GM23338 (cell line): ENCODE measurements at regions not wholly inside any gene's neighbourhood (a gene's known extent, or its start where the extent isn't known, plus 50 kb on each side); places are given as distances from the start of the nearest gene placed in this dataset.

ENCODE experiments used
- CREB1 ChIP-seq: fragments of 250-450 bp; sonication (Bioruptor Pico); IDR thresholded peaks from 2 replicates; pipeline ENCODE4 v1.5.0; 2020; ENCODE audit warnings: low read depth, mild to moderate bottlenecking, moderate library complexity
- ETS1 ChIP-seq: IDR thresholded peaks from 2 replicates; pipeline ENCODE4 v1.6.1; 2016; ENCODE audit warnings: antibody characterized with exemption
- EZH2 ChIP-seq: fragments of 200-600 bp; sonication (generic); IDR thresholded peaks from one replicate; pipeline ENCODE4 v1.8.0; 2017; ENCODE audit warnings: antibody characterized with exemption, mild to moderate bottlenecking, low read depth; ENCODE audit not compliant: unreplicated experiment
- EZH2phosphoT487 ChIP-seq: fragments of 200-600 bp; sonication (generic); IDR thresholded peaks from one replicate; pipeline ENCODE4 v1.8.1; 2018; ENCODE audit warnings: antibody characterized with exemption; ENCODE audit not compliant: unreplicated experiment
- JUNB ChIP-seq: IDR thresholded peaks from one replicate; pipeline ENCODE4 v1.6.1; 2016; ENCODE audit warnings: antibody characterized with exemption; ENCODE audit not compliant: unreplicated experiment
- POLR2AphosphoS5 ChIP-seq: IDR thresholded peaks from 2 replicates; pipeline ENCODE4 v1.6.1; 2016; ENCODE audit warnings: antibody characterized with exemption, low read depth
- ZNF114 ChIP-seq: fragments of 250-450 bp; sonication (Bioruptor Pico); IDR thresholded peaks from 2 replicates; pipeline ENCODE4 v1.5.0; 2020; ENCODE audit warnings: mild to moderate bottlenecking, moderate library complexity
- TF ChIP-seq, protein P1 (sequence below), 2 experiments: fragments of 200-600 bp in 1 of 2; sonication (generic) in 1 of 2; conservative IDR thresholded peaks; 2 replicates each; pipeline versions ENCODE4 v1.5.1 to v1.6.1; 2016 to 2017; ENCODE audit warnings: antibody characterized with exemption in 2 of 2, low read depth in 2 of 2, mild to moderate bottlenecking in 2 of 2, moderate library complexity in 1 of 2
- TF ChIP-seq, protein P2 (sequence below): IDR thresholded peaks from one replicate; pipeline ENCODE4 v1.6.1; 2018; ENCODE audit warnings: antibody characterized with exemption; ENCODE audit not compliant: unreplicated experiment
- TF ChIP-seq, protein P3 (sequence below): fragments of 250-450 bp; sonication (Bioruptor Pico); IDR thresholded peaks from 2 replicates; pipeline ENCODE4 v1.5.0; 2020; ENCODE audit warnings: mild to moderate bottlenecking, moderate library complexity

DNA sequence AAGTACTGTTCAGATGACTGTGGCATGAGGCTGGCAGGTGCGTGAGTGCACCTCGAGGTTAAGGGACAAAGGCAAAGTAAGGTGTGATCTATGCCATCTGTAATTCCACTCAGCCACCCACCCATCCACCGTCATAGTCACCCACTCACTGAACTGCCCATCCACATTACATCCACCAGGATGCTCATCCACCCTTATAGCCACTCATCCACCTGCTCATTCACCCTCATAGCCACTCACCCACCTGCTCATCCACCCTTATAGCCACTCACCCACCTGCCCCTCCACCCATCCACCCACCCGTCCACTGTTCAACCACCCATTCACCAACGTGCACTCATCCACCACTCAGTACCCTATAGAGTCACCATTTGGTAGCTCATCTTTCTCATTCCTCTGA lies 64.1 kb upstream of the UXT start:
- no peak for TF ChIP-seq EZH2
- no peak for TF ChIP-seq POLR2AphosphoS5
- TF ChIP-seq, protein P1, sequence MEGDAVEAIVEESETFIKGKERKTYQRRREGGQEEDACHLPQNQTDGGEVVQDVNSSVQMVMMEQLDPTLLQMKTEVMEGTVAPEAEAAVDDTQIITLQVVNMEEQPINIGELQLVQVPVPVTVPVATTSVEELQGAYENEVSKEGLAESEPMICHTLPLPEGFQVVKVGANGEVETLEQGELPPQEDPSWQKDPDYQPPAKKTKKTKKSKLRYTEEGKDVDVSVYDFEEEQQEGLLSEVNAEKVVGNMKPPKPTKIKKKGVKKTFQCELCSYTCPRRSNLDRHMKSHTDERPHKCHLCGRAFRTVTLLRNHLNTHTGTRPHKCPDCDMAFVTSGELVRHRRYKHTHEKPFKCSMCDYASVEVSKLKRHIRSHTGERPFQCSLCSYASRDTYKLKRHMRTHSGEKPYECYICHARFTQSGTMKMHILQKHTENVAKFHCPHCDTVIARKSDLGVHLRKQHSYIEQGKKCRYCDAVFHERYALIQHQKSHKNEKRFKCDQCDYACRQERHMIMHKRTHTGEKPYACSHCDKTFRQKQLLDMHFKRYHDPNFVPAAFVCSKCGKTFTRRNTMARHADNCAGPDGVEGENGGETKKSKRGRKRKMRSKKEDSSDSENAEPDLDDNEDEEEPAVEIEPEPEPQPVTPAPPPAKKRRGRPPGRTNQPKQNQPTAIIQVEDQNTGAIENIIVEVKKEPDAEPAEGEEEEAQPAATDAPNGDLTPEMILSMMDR (conservative IDR thresholded peaks at IDR 0.05; ENCODE audit: low read depth in 2 of 2), result no peak
- TF ChIP-seq JUNB, result no peak
- TF ChIP-seq CREB1, result no peak
- TF ChIP-seq EZH2phosphoT487, result no peak
- TF ChIP-seq, protein P2, sequence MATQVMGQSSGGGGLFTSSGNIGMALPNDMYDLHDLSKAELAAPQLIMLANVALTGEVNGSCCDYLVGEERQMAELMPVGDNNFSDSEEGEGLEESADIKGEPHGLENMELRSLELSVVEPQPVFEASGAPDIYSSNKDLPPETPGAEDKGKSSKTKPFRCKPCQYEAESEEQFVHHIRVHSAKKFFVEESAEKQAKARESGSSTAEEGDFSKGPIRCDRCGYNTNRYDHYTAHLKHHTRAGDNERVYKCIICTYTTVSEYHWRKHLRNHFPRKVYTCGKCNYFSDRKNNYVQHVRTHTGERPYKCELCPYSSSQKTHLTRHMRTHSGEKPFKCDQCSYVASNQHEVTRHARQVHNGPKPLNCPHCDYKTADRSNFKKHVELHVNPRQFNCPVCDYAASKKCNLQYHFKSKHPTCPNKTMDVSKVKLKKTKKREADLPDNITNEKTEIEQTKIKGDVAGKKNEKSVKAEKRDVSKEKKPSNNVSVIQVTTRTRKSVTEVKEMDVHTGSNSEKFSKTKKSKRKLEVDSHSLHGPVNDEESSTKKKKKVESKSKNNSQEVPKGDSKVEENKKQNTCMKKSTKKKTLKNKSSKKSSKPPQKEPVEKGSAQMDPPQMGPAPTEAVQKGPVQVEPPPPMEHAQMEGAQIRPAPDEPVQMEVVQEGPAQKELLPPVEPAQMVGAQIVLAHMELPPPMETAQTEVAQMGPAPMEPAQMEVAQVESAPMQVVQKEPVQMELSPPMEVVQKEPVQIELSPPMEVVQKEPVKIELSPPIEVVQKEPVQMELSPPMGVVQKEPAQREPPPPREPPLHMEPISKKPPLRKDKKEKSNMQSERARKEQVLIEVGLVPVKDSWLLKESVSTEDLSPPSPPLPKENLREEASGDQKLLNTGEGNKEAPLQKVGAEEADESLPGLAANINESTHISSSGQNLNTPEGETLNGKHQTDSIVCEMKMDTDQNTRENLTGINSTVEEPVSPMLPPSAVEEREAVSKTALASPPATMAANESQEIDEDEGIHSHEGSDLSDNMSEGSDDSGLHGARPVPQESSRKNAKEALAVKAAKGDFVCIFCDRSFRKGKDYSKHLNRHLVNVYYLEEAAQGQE, result no peak
- no peak for TF ChIP-seq ZNF114 (CRISPR knock-in tag)
- TF ChIP-seq, protein P3, sequence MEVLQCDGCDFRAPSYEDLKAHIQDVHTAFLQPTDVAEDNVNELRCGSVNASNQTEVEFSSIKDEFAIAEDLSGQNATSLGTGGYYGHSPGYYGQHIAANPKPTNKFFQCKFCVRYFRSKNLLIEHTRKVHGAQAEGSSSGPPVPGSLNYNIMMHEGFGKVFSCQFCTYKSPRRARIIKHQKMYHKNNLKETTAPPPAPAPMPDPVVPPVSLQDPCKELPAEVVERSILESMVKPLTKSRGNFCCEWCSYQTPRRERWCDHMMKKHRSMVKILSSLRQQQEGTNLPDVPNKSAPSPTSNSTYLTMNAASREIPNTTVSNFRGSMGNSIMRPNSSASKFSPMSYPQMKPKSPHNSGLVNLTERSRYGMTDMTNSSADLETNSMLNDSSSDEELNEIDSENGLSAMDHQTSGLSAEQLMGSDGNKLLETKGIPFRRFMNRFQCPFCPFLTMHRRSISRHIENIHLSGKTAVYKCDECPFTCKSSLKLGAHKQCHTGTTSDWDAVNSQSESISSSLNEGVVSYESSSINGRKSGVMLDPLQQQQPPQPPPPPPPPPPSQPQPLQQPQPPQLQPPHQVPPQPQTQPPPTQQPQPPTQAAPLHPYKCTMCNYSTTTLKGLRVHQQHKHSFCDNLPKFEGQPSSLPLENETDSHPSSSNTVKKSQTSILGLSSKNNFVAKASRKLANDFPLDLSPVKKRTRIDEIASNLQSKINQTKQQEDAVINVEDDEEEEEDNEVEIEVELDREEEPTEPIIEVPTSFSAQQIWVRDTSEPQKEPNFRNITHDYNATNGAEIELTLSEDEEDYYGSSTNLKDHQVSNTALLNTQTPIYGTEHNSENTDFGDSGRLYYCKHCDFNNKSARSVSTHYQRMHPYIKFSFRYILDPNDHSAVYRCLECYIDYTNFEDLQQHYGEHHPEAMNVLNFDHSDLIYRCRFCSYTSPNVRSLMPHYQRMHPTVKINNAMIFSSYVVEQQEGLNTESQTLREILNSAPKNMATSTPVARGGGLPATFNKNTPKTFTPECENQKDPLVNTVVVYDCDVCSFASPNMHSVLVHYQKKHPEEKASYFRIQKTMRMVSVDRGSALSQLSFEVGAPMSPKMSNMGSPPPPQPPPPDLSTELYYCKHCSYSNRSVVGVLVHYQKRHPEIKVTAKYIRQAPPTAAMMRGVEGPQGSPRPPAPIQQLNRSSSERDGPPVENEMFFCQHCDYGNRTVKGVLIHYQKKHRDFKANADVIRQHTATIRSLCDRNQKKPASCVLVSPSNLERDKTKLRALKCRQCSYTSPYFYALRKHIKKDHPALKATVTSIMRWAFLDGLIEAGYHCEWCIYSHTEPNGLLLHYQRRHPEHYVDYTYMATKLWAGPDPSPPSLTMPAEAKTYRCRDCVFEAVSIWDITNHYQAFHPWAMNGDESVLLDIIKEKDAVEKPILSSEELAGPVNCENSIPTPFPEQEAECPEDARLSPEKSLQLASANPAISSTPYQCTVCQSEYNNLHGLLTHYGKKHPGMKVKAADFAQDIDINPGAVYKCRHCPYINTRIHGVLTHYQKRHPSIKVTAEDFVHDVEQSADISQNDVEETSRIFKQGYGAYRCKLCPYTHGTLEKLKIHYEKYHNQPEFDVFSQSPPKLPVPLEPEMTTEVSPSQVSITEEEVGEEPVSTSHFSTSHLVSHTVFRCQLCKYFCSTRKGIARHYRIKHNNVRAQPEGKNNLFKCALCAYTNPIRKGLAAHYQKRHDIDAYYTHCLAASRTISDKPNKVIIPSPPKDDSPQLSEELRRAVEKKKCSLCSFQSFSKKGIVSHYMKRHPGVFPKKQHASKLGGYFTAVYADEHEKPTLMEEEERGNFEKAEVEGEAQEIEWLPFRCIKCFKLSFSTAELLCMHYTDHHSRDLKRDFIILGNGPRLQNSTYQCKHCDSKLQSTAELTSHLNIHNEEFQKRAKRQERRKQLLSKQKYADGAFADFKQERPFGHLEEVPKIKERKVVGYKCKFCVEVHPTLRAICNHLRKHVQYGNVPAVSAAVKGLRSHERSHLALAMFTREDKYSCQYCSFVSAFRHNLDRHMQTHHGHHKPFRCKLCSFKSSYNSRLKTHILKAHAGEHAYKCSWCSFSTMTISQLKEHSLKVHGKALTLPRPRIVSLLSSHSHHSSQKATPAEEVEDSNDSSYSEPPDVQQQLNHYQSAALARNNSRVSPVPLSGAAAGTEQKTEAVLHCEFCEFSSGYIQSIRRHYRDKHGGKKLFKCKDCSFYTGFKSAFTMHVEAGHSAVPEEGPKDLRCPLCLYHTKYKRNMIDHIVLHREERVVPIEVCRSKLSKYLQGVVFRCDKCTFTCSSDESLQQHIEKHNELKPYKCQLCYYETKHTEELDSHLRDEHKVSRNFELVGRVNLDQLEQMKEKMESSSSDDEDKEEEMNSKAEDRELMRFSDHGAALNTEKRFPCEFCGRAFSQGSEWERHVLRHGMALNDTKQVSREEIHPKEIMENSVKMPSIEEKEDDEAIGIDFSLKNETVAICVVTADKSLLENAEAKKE (CRISPR knock-in tag), result no peak
- TF ChIP-seq ETS1, result no peak
